ENCODE measurements at regions not wholly inside any gene's neighbourhood (a gene's known extent, or its start where the extent isn't known, plus 50 kb on each side); places are given as distances from the start of the nearest gene placed in this dataset.

GRCh38 chr11:27933992-27934829 is 173.7 kb downstream of the KIF18A start:
- H3K27ac ChIP-seq, result no peak overlapping the region
- TF ChIP-seq, protein P1, sequence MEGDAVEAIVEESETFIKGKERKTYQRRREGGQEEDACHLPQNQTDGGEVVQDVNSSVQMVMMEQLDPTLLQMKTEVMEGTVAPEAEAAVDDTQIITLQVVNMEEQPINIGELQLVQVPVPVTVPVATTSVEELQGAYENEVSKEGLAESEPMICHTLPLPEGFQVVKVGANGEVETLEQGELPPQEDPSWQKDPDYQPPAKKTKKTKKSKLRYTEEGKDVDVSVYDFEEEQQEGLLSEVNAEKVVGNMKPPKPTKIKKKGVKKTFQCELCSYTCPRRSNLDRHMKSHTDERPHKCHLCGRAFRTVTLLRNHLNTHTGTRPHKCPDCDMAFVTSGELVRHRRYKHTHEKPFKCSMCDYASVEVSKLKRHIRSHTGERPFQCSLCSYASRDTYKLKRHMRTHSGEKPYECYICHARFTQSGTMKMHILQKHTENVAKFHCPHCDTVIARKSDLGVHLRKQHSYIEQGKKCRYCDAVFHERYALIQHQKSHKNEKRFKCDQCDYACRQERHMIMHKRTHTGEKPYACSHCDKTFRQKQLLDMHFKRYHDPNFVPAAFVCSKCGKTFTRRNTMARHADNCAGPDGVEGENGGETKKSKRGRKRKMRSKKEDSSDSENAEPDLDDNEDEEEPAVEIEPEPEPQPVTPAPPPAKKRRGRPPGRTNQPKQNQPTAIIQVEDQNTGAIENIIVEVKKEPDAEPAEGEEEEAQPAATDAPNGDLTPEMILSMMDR (conservative IDR thresholded peaks at IDR 0.05), result no peak

GRCh38 chr11:27931770-27932169 is 176.2 kb downstream of the KIF18A start:
- TF ChIP-seq, protein P1 (conservative IDR thresholded peaks at IDR 0.05), result no peak
- H3K27ac ChIP-seq, result no peak overlapping the region

DNA sequence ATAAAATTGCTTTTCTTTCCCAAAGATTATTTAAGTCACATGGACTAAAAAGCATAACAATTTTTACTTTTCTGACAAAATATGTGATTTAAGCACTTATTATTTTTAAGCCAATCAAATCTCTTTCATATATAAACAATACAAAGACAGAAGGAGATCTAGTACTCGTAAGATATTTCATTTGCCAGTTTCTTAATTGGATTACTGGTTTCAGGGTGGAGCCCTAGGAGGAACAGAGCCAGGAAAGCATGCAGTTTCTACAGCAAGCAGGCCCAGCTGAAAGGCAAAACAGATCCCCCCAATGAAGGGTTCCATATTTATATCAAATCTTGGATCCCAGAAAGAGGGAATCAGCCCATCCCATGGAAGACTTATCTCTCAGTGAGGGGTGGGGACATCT is 177.0 kb downstream of the KIF18A start:
- TF ChIP-seq, protein P1 (conservative IDR thresholded peaks at IDR 0.05), result no peak

DNA sequence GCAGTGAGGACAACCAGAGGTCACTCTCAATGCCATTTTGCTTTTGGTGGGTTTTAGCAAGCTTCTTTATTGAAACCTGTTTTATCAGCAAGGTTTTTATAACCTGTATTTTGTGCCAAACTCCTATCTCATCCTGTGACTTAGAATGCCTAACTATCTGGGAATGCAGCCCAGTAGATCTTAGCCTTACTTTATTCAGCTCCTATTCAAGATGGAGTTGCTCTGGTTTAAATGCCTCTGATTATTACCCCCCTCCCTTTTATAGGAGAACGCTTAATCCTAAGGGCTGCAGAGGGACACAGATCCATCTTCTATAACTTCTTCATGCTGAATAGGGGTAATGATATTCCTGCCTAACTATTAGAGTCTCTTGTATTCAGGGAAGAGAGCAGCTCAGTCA is 179.1 kb downstream of the KIF18A start:
- TF ChIP-seq, protein P1 (conservative IDR thresholded peaks at IDR 0.05), result no peak
- peak overlapping the region; percentile 19 for H3K27ac ChIP-seq

More for the DNA sequence above, 177.0 kb downstream of the KIF18A start:
- H3K27ac ChIP-seq, result no peak overlapping the region

DNA sequence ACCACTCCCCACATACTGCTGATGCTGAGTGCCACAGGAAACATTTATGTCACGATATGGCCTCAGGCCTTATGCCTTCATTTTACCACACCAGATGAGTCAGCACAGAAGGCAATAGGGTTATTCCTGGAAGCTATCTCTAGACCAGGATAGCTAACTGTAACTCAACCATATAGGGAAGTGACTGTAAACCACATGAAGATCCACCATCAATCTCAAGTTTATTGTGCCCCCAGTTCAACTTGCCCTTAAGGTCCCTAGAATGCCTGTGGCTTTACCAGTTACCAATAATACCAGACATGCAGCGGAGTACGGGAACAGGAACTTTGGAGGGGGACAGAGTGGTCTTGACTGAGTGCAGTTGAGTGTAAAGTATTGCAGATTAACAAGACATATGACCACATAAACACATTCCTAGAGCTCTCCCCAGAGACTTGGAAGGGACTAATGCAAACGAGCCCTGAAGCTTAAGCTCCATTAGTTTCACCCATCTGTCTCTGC is 180.9 kb downstream of the KIF18A start:
- TF ChIP-seq, protein P1 (conservative IDR thresholded peaks at IDR 0.05), result no peak
- H3K27ac ChIP-seq, result no peak overlapping the region

DNA sequence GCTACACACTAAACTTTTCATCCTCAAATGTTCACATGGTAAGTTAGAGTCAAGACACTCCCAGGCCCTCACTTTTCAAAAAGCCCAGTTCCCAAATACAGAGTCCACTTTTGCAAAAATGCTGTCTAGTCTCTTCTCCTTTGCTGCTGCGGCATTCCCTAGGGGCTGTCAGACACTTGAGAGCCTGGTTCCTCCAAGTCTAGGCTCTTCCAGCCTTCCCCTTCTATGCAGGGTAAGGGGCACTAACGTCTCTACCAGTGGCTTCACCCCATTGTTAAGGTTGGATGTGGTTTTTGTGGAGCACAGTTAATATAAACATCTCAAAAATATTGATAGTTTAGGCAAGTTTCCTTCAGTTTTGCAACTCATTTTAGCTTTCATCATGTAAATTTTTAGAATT is 181.5 kb downstream of the KIF18A start:
- TF ChIP-seq, protein P1 (conservative IDR thresholded peaks at IDR 0.05), result no peak
- H3K27ac ChIP-seq, result no peak overlapping the region

DNA sequence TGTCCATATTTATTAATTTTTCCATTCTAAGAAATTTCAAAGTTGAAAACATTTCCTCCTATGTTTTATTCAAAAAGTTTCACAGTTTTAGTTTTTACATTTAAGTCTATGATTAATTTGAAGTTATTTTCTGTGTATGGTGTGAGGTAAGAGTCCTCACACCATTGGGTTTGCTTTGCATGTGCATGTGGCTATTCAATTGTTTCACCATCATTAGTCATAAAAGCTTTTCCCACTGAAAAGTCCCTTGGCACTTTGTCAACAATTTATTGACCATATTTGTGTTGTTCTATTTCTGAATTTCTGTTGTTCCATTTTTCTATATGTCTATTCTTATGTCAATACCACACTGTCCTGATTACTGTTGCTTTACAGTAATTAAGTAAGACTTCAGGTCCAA is 186.5 kb downstream of the KIF18A start:
- TF ChIP-seq, protein P1 (conservative IDR thresholded peaks at IDR 0.05), result no peak
- no peak overlapping the region for H3K27ac ChIP-seq

Measured in VCaP (cell line).